ENCODE measurements at regions not wholly inside any gene's neighbourhood (a gene's known extent, or its start where the extent isn't known, plus 50 kb on each side); places are given as distances from the start of the nearest gene placed in this dataset.

DNA sequence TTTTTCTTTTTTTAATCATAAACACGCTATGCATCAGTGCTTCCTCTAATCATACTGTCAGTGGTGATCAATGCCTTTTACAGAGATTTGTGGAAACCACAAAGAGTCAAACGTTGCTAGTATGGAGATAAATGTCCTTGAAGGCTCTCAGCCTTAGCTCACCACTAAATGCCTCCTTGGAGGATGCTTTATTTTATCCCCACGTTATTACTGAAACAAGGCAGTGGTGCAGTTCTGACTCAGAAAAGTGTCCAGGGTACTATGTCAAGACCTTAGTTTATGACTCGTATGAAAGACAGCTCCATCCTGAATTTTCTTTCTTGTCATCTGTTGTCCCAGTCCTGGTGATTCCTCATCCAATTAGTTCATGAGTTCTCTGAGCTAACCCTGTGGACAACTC is 1146.7 kb downstream of the IGSF11 start:
- Histone ChIP-seq H2AFZ (no peak overlapping the region), H3K9me2 (ENCODE audit: insufficient read depth) (no peaks in the 10 kb centered on the region; the same call in 1 of the 2 replicates), H3K27me3 (ENCODE audit: insufficient read depth) (no peaks in the 10 kb centered on the region), H3K27ac (ENCODE audit: low read depth) (no peak overlapping the region), H3K4me3 (no peak overlapping the region), H3F3A (replicated peaks; ENCODE audit: low read depth) (no peaks in the 10 kb centered on the region), H3K36me3 (ENCODE audit: insufficient read depth) (no peaks in the 10 kb centered on the region), H3K4me1 (ENCODE audit: insufficient read depth) (peaks cover 8% of the 10 kb centered on the region; the same call in 1 of the 2 replicates), H3K79me2 (replicated peaks; ENCODE audit: insufficient read depth) (no peaks in the 10 kb centered on the region), H3K4me2 (no peak overlapping the region), H4K20me1 (replicated peaks; ENCODE audit: insufficient read depth) (no peaks in the 10 kb centered on the region)
- Mint-ChIP-seq H3K27me3 (ENCODE audit: insufficient read depth, low read depth, poor library complexity) (no peaks in the 10 kb centered on the region), H3K4me1 (peaks cover 6% of the 10 kb centered on the region; the same call in 2 of the 3 replicates), H3K9me3 (no peaks in the 10 kb centered on the region), H3K27ac (no peak overlapping the region), H3K36me3 (ENCODE audit: low read depth) (no peaks in the 10 kb centered on the region), H3K4me3 (no peak overlapping the region)
- ATAC-seq (no peak), DNase-seq (ENCODE audit: low spot score) (no peak)
- no peak for TF ChIP-seq JUNB (IDR thresholded peaks at IDR 0.05; ENCODE audit: unreplicated experiment)
- TF ChIP-seq ZNF331 (CRISPR knock-in tag; IDR thresholded peaks at IDR 0.05; ENCODE audit: low read depth): no peak
- TF ChIP-seq EZH2phosphoT487 (IDR thresholded peaks at IDR 0.05; ENCODE audit: unreplicated experiment): no peak
- TF ChIP-seq STAT1 (IDR thresholded peaks at IDR 0.05; ENCODE audit: unreplicated experiment): no peak
- no peak for TF ChIP-seq CTCF (conservative IDR thresholded peaks at IDR 0.05; ENCODE audit: low read depth in 2 of 2)
- TF ChIP-seq, protein P1, sequence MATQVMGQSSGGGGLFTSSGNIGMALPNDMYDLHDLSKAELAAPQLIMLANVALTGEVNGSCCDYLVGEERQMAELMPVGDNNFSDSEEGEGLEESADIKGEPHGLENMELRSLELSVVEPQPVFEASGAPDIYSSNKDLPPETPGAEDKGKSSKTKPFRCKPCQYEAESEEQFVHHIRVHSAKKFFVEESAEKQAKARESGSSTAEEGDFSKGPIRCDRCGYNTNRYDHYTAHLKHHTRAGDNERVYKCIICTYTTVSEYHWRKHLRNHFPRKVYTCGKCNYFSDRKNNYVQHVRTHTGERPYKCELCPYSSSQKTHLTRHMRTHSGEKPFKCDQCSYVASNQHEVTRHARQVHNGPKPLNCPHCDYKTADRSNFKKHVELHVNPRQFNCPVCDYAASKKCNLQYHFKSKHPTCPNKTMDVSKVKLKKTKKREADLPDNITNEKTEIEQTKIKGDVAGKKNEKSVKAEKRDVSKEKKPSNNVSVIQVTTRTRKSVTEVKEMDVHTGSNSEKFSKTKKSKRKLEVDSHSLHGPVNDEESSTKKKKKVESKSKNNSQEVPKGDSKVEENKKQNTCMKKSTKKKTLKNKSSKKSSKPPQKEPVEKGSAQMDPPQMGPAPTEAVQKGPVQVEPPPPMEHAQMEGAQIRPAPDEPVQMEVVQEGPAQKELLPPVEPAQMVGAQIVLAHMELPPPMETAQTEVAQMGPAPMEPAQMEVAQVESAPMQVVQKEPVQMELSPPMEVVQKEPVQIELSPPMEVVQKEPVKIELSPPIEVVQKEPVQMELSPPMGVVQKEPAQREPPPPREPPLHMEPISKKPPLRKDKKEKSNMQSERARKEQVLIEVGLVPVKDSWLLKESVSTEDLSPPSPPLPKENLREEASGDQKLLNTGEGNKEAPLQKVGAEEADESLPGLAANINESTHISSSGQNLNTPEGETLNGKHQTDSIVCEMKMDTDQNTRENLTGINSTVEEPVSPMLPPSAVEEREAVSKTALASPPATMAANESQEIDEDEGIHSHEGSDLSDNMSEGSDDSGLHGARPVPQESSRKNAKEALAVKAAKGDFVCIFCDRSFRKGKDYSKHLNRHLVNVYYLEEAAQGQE (IDR thresholded peaks at IDR 0.05; ENCODE audit: unreplicated experiment): no peak
- TF ChIP-seq, protein P2, sequence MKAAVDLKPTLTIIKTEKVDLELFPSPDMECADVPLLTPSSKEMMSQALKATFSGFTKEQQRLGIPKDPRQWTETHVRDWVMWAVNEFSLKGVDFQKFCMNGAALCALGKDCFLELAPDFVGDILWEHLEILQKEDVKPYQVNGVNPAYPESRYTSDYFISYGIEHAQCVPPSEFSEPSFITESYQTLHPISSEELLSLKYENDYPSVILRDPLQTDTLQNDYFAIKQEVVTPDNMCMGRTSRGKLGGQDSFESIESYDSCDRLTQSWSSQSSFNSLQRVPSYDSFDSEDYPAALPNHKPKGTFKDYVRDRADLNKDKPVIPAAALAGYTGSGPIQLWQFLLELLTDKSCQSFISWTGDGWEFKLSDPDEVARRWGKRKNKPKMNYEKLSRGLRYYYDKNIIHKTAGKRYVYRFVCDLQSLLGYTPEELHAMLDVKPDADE (IDR thresholded peaks at IDR 0.05): no peak

DNA sequence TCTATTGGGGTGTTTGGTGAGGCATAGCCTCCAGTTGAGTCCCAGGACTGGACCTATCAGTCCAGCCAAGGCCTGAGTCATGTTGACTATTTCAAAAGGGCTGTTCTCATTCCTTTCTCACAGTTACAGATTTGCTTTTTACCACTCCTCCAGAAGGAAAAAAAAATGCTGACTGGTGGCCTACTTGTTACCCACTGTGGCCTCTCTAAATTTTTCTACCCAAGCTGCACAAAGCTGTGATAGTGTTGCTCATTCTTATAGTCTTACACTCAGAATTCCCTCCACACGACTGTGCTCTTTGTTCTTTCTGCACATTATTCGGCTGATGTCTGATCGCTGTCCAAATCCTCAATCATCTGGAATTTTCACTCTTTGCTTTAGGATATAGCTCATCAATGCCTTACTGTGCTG is 1142.2 kb downstream of the IGSF11 start:
- H3K9me3 Mint-ChIP-seq: peaks cover 3% of the 10 kb centered on the region; the same call in 1 of the 3 replicates
- no peaks in the 10 kb centered on the region for H3F3A ChIP-seq (replicated peaks; ENCODE audit: low read depth)
- no peaks in the 10 kb centered on the region for H3K9me2 ChIP-seq (ENCODE audit: insufficient read depth)
- peaks cover 6% of the 10 kb centered on the region; the same call in 2 of the 3 replicates for H3K4me1 Mint-ChIP-seq
- H3K36me3 ChIP-seq (ENCODE audit: insufficient read depth): no peaks in the 10 kb centered on the region
- H3K27ac ChIP-seq (ENCODE audit: low read depth): no peak overlapping the region
- DNase-seq (ENCODE audit: low spot score) (no peak), ATAC-seq (no peak)
- H3K27ac Mint-ChIP-seq: no peak overlapping the region
- H3K79me2 ChIP-seq (replicated peaks; ENCODE audit: insufficient read depth): no peaks in the 10 kb centered on the region
- no peaks in the 10 kb centered on the region for H3K27me3 ChIP-seq (ENCODE audit: insufficient read depth)
- H3K27me3 Mint-ChIP-seq (ENCODE audit: insufficient read depth, low read depth, poor library complexity): no peaks in the 10 kb centered on the region
- no peak overlapping the region for H3K4me3 Mint-ChIP-seq
- peaks cover 8% of the 10 kb centered on the region; the same call in 1 of the 2 replicates for H3K4me1 ChIP-seq (ENCODE audit: insufficient read depth)
- H3K4me2 ChIP-seq: no peak overlapping the region
- no peaks in the 10 kb centered on the region for H4K20me1 ChIP-seq (replicated peaks; ENCODE audit: insufficient read depth)
- no peak overlapping the region for H3K4me3 ChIP-seq
- H3K36me3 Mint-ChIP-seq (ENCODE audit: low read depth): no peaks in the 10 kb centered on the region; the same call in 2 of the 3 replicates
- no peak overlapping the region for H2AFZ ChIP-seq
- no peak for TF ChIP-seq EZH2 (IDR thresholded peaks at IDR 0.05; ENCODE audit: low read depth, unreplicated experiment)
- TF ChIP-seq, protein P2 (IDR thresholded peaks at IDR 0.05): no peak
- TF ChIP-seq ZNF331 (CRISPR knock-in tag; IDR thresholded peaks at IDR 0.05; ENCODE audit: low read depth): no peak
- no peak for TF ChIP-seq STAT1 (IDR thresholded peaks at IDR 0.05; ENCODE audit: unreplicated experiment)
- no peak for TF ChIP-seq NANOG (IDR thresholded peaks at IDR 0.05; ENCODE audit: borderline replicate concordance)
- no peak for TF ChIP-seq CREB1 (CRISPR knock-in tag; IDR thresholded peaks at IDR 0.05; ENCODE audit: low read depth)

Measured in GM23338 (cell line).